Panc1 (cell line): ENCODE measurements at regions not wholly inside any gene's neighbourhood (a gene's known extent, or its start where the extent isn't known, plus 50 kb on each side); places are given as distances from the start of the nearest gene placed in this dataset.

Experiments used
- ATAC-seq: fragments of 200-7000 bp; cut with Tn5 transposase; 2 replicates; pipeline ENCODE4 v1.9.1; 2020; ENCODE audit warnings: mild to moderate bottlenecking, moderate library complexity
- BruUV-seq: library from RNA; stranded (reverse); fragments of 400-500 nt; replicated peaks from 2 replicates; lab custom pipeline; 2021; lab: Mats Ljungman, UMichigan
- CTCF ChIA-PET: fragments of 300-600 bp; sonication (Branson Sonifier 250); formaldehyde crosslinking; loops from one replicate; lab custom pipeline; 2022; ENCODE audit warnings: antibody characterized with exemption; lab: Charles Lee
- POLR2A ChIA-PET: fragments of 300-600 bp; sonication (Branson Sonifier 250); formaldehyde crosslinking; loops from one replicate; lab custom pipeline; 2022; ENCODE audit warnings: antibody characterized with exemption; lab: Charles Lee
- DNase-seq: peaks from one replicate; pipeline ENCODE4 v3.0.0-alpha.2; 2010; ENCODE audit warnings: low read depth, low spot score
- H3K27ac ChIP-seq: 2 replicates; pipeline ENCODE4 v1.5.1; 2011; ENCODE audit warnings: mild to moderate bottlenecking, low read length, inconsistent platforms
- H3K27me3 ChIP-seq: fragments of 200-500 bp; sonication (Bioruptor generic); 2 replicates; pipeline ENCODE4 v1.6.0; 2014; ENCODE audit warnings: low read length, inconsistent platforms; ENCODE audit not compliant: control insufficient read depth, insufficient read depth
- H3K36me3 ChIP-seq: fragments of 200-500 bp; sonication (Bioruptor generic); 2 replicates; pipeline ENCODE4 v1.5.1; 2014; ENCODE audit warnings: inconsistent platforms, mild to moderate bottlenecking, low read length, moderate library complexity; ENCODE audit not compliant: control insufficient read depth, insufficient read depth
- H3K4me1 ChIP-seq: 2 replicates; pipeline ENCODE4 v1.5.1; 2011; ENCODE audit warnings: inconsistent platforms, mild to moderate bottlenecking, low read length, moderate library complexity; ENCODE audit not compliant: control insufficient read depth, insufficient read depth
- H3K4me3 ChIP-seq, 2 experiments: 2 replicates each; pipeline ENCODE4 v1.5.1; 2011 to 2012; ENCODE audit warnings: low read depth in 2 of 2, low read length in 2 of 2, mild to moderate bottlenecking in 2 of 2, inconsistent platforms in 1 of 2, moderate library complexity in 1 of 2
- H3K9me3 ChIP-seq: fragments of 200-500 bp; sonication (Bioruptor generic); 2 replicates; pipeline ENCODE4 v1.5.1; 2014; ENCODE audit warnings: low read depth, mild to moderate bottlenecking, inconsistent platforms, low read length, moderate library complexity; ENCODE audit not compliant: control insufficient read depth, insufficient read depth
- POLR2AphosphoS5 ChIP-seq: IDR thresholded peaks from 2 replicates; pipeline ENCODE4 v1.6.1; 2012; ENCODE audit warnings: mild to moderate bottlenecking, low read depth, low read length, moderate library complexity
- SIN3A ChIP-seq: IDR thresholded peaks from 2 replicates; pipeline ENCODE4 v1.6.1; 2012; ENCODE audit warnings: low read depth, mild to moderate bottlenecking, low read length, moderate library complexity, borderline replicate concordance; ENCODE audit not compliant: insufficient read depth
- TCF7L2 ChIP-seq: IDR thresholded peaks from 2 replicates; pipeline ENCODE4 v1.6.1; 2011; ENCODE audit warnings: mild to moderate bottlenecking, low read depth, low read length, inconsistent platforms
- in situ Hi-C: cut with HindIII; loops from 2 replicates; pipeline ENCODE4 v1.10.0; 2016; ENCODE audit warnings: low sequenced_read_pairs, low pct_unique_long_range_greater_than_20kb
- intact Hi-C: fragments of 100-400 bp; cut with micrococcal nuclease; formaldehyde crosslinking; loops from one replicate; pipeline ENCODE4 v1.10.0; 2022; ENCODE audit not compliant: unreplicated experiment
- TF ChIP-seq, protein P1 (sequence below), 2 experiments: IDR thresholded peaks; 2 replicates each; pipeline ENCODE4 v1.6.1; 2011 to 2012; ENCODE audit warnings: low read depth in 2 of 2, control low read depth in 1 of 2, low read length in 1 of 2, mild to moderate bottlenecking in 1 of 2, moderate library complexity in 1 of 2; ENCODE audit not compliant: insufficient read depth in 1 of 2
- TF ChIP-seq, protein P2 (sequence below): fragments of 450-650 bp; IDR thresholded peaks from 2 replicates; pipeline ENCODE4 v1.5.1; 2017; ENCODE audit warnings: mild to moderate bottlenecking

DNA sequence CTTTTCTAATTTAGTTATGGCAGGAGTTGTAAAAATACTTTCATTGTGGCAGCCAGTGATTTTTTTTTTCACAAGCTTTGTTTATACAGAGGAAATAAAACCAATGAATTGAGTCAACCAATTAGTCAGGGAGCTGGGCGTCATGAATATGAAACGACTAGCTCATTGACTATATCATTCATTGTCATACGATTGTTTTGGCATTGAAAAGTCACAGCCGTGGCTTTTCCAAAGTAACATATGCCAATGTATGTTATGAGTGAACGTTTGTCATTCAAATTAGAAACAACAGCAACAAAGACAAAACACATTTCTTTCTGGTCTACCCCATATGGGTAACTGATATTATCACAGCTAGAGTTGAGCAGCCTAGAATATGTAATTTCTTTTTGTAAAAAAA, 810.6 kb downstream of the EPHA7 start:
- no peaks in the 10 kb centered on the region for H3K27me3 ChIP-seq
- H3K9me3 ChIP-seq = no peaks in the 10 kb centered on the region
- H3K4me3 ChIP-seq = no peak overlapping the region
- DNase-seq (no peak), ATAC-seq (no peak)
- no TSS peak for BruUV-seq
- intact Hi-C loops = no loop called here
- TF ChIP-seq SIN3A (no peak), POLR2AphosphoS5 (no peak), TCF7L2 (no peak)
- TF ChIP-seq, protein P1, sequence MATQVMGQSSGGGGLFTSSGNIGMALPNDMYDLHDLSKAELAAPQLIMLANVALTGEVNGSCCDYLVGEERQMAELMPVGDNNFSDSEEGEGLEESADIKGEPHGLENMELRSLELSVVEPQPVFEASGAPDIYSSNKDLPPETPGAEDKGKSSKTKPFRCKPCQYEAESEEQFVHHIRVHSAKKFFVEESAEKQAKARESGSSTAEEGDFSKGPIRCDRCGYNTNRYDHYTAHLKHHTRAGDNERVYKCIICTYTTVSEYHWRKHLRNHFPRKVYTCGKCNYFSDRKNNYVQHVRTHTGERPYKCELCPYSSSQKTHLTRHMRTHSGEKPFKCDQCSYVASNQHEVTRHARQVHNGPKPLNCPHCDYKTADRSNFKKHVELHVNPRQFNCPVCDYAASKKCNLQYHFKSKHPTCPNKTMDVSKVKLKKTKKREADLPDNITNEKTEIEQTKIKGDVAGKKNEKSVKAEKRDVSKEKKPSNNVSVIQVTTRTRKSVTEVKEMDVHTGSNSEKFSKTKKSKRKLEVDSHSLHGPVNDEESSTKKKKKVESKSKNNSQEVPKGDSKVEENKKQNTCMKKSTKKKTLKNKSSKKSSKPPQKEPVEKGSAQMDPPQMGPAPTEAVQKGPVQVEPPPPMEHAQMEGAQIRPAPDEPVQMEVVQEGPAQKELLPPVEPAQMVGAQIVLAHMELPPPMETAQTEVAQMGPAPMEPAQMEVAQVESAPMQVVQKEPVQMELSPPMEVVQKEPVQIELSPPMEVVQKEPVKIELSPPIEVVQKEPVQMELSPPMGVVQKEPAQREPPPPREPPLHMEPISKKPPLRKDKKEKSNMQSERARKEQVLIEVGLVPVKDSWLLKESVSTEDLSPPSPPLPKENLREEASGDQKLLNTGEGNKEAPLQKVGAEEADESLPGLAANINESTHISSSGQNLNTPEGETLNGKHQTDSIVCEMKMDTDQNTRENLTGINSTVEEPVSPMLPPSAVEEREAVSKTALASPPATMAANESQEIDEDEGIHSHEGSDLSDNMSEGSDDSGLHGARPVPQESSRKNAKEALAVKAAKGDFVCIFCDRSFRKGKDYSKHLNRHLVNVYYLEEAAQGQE (IDR thresholded peaks at IDR 0.05; ENCODE audit: insufficient read depth in 1 of 2, low read depth in 2 of 2, low read length in 1 of 2) = no peak
- TF ChIP-seq, protein P2, sequence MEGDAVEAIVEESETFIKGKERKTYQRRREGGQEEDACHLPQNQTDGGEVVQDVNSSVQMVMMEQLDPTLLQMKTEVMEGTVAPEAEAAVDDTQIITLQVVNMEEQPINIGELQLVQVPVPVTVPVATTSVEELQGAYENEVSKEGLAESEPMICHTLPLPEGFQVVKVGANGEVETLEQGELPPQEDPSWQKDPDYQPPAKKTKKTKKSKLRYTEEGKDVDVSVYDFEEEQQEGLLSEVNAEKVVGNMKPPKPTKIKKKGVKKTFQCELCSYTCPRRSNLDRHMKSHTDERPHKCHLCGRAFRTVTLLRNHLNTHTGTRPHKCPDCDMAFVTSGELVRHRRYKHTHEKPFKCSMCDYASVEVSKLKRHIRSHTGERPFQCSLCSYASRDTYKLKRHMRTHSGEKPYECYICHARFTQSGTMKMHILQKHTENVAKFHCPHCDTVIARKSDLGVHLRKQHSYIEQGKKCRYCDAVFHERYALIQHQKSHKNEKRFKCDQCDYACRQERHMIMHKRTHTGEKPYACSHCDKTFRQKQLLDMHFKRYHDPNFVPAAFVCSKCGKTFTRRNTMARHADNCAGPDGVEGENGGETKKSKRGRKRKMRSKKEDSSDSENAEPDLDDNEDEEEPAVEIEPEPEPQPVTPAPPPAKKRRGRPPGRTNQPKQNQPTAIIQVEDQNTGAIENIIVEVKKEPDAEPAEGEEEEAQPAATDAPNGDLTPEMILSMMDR = no peak
- no peaks in the 10 kb centered on the region for H3K36me3 ChIP-seq
- ChIA-PET POLR2A (no interaction called here), CTCF (no interaction called here)
- no peak overlapping the region for H3K27ac ChIP-seq
- H3K4me1 ChIP-seq = no peaks in the 10 kb centered on the region
- in situ Hi-C loops = no loop called here

- Histone ChIP-seq H3K4me1 (no peaks in the 10 kb centered on the region), H3K9me3 (no peaks in the 10 kb centered on the region), H3K4me3 (no peak overlapping the region), H3K36me3 (no peaks in the 10 kb centered on the region), H3K27ac (no peak overlapping the region), H3K27me3 (no peaks in the 10 kb centered on the region)
- CTCF ChIA-PET = no interaction called here
- ATAC-seq = no peak
- BruUV-seq = no TSS peak
- TF ChIP-seq, protein P1 (IDR thresholded peaks at IDR 0.05; ENCODE audit: insufficient read depth in 1 of 2, low read depth in 2 of 2, low read length in 1 of 2) = no peak
- TF ChIP-seq SIN3A (no peak), POLR2AphosphoS5 (no peak), TCF7L2 (no peak)
- TF ChIP-seq, protein P2 = no peak
- in situ Hi-C loops = no loop called here
- POLR2A ChIA-PET = no interaction called here
- intact Hi-C loops = no loop called here
- no peak for DNase-seq
Observed at GRCh38 chr6:92593201-92593600, 826.2 kb downstream of the EPHA7 start.
